NB4 (cell line): ENCODE measurements at regions not wholly inside any gene's neighbourhood (a gene's known extent, or its start where the extent isn't known, plus 50 kb on each side); places are given as distances from the start of the nearest gene placed in this dataset.

Experiments
- DNase-seq: peaks from one replicate; pipeline ENCODE4 v3.0.0; 2010; ENCODE audit warnings: low read depth
- H3K4me3 ChIP-seq: one replicate; pipeline ENCODE4 v1.5.1; 2011; ENCODE audit warnings: mild to moderate bottlenecking, low read depth, low read length, moderate library complexity
- CTCF ChIP-seq: IDR thresholded peaks from one replicate; pipeline ENCODE4 v1.5.1; 2012; ENCODE audit warnings: low read depth, low read length
- MAX ChIP-seq: IDR thresholded peaks from 2 replicates; pipeline ENCODE4 v1.6.1; 2011; ENCODE audit warnings: low read depth, low read length
- MYC ChIP-seq: IDR thresholded peaks from 2 replicates; pipeline ENCODE4 v1.6.1; 2011; ENCODE audit warnings: low read depth, low read length
- POLR2A ChIP-seq: IDR thresholded peaks from 2 replicates; pipeline ENCODE4 v1.6.1; 2011; ENCODE audit warnings: mild to moderate bottlenecking; ENCODE audit not compliant: insufficient read length; ENCODE audit errors: extremely low read depth

- no peak for TF ChIP-seq CTCF
- no peak for TF ChIP-seq MYC
- TF ChIP-seq POLR2A = no peak
- no peak for TF ChIP-seq MAX
Observed at GRCh38 chr7:93651603-93652159, 77.2 kb upstream of the CALCR start.

GRCh38 chr7:93646538-93646937 is 72.0 kb upstream of the CALCR start:
- no peak for TF ChIP-seq POLR2A
- TF ChIP-seq MAX = no peak
- no peak for TF ChIP-seq MYC
- no peak for TF ChIP-seq CTCF
- no peak for DNase-seq
- H3K4me3 ChIP-seq = no peak overlapping the region

More at GRCh38 chr7:93651603-93652159, 77.2 kb upstream of the CALCR start:
- DNase-seq = no peak
- H3K4me3 ChIP-seq = no peak overlapping the region

- DNase-seq = no peak
- H3K4me3 ChIP-seq = no peak overlapping the region
- no peak for TF ChIP-seq POLR2A
- TF ChIP-seq CTCF = no peak
- no peak for TF ChIP-seq MAX
- no peak for TF ChIP-seq MYC
Observed at GRCh38 chr7:93636276-93636675, 61.8 kb upstream of the CALCR start.

GRCh38 chr7:93632371-93632770 is 57.8 kb upstream of the CALCR start:
- TF ChIP-seq POLR2A (no peak), MYC (no peak), CTCF (no peak), MAX (no peak)
- DNase-seq = no peak
- H3K4me3 ChIP-seq = no peak overlapping the region

- no peak overlapping the region for H3K4me3 ChIP-seq
- no peak for TF ChIP-seq CTCF
- TF ChIP-seq POLR2A = no peak
- no peak for TF ChIP-seq MAX
- no peak for TF ChIP-seq MYC
- no peak for DNase-seq
Observed at GRCh38 chr7:93629291-93629801, 54.8 kb upstream of the CALCR start.

GRCh38 chr7:93626869-93627268 is 52.3 kb upstream of the CALCR start:
- no peak for TF ChIP-seq POLR2A
- TF ChIP-seq MAX = no peak
- no peak for TF ChIP-seq MYC
- TF ChIP-seq CTCF = no peak
- no peak for DNase-seq

More at GRCh38 chr7:93626869-93627268, 52.3 kb upstream of the CALCR start:
- H3K4me3 ChIP-seq = no peak overlapping the region
